NCI-H526 treated with DMSO at 0.1 percent for 48 hours (cell line): ENCODE measurements at regions not wholly inside any gene's neighbourhood (a gene's known extent, or its start where the extent isn't known, plus 50 kb on each side); places are given as distances from the start of the nearest gene placed in this dataset.
"Not testable (repeated sequence)": the region's sequence is repeated elsewhere in the genome, so short reads cannot be mapped to it uniquely, and the experiment has no call there.

Experiments
- DNase-seq: peaks from one replicate; lab custom pipeline; 2025; lab: John Stamatoyannopoulos, UW

DNA sequence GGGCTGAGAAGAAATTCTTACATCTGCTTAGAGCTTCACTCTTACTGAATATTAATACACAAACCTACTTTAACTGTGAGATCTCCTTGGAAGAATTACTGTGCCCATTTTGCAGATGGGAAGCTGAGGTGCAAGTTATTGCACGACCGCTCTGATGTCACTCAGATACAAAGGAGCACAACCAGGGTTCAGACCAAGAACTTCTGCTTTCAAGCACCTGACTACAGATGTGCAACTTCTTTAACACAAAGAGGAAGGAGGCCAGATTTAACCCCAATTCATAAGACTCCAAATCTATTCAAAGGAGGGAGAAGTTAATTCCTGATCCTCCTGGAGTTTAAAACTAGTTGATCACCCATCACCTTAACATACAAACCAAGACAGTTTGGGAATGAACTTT, 232.6 kb downstream of the VRK1 start:
- no peak for DNase-seq

GRCh38 chr14:97031530-97031929, 234.3 kb downstream of the VRK1 start:
- DNase-seq: no peak

GRCh38 chr14:97033556-97034081, 236.4 kb downstream of the VRK1 start:
- DNase-seq: no peak

- DNase-seq: no peak
Observed at GRCh38 chr14:97036086-97036852, 239.1 kb downstream of the VRK1 start.

DNA sequence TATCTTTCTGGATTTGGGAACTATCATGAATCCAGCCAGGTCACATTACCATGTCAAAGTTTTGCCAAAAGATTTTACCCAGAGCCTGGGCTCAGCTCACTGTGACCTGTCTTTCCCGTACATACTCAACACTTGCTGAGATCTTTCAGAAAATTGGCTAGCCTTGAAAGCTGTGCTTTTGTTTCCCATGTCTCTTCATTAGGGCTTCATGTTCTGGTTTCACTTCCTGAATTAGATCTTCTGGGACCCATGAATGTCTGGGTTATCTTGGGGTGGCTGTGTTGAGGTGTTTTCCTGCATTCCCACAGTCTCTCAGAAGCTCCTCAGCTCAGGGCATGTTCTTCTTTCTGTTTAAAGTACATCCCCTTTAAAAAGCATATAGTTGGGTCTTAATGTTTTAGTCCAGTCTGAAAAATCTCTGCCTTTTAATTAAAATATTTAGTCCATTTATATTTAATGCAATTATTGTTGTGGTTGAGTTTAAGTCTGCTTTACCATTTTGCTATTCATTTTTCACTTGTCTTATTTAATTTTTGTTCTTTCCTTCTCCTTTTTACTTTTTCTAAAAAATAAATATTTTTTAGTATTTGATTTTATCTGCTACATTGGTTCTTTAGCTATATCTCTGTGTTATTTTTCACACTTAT, 242.7 kb downstream of the VRK1 start:
- DNase-seq: no peak

- no peak for DNase-seq
Observed at GRCh38 chr14:97046967-97047366, 249.8 kb downstream of the VRK1 start.

DNA sequence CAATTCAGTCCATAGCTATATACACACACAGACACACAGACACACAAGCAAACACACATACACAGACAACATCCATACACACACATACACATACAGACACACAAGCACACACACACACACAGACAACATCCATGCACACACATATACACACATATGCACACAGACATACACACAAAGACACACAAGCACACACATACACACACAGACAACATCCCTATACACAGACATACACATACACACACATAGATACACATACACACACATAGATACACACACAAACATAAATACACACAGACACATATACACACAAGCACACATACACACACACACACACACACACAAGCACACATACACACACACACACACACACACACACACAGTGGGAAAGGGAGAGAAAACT, 254.8 kb downstream of the VRK1 start:
- DNase-seq: no peak

DNA sequence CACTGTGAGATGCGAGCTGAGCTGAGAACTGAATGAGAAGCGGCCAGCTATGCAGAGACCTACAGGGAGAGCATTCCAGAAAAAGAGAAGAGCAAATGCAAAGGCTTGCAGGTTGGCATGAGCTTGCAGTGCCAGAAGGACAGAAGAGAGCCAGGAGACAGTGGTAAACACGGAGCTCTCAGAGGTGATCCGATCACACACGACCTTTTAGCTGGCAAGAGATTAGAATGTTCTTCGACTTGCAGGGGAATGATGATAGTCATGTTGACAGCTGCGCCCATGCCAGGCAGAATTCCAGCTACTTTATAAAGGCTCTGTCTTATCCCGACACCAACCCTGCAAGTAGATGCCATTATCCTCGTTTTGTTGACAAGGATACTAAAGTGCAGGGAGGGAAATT, 256.8 kb downstream of the VRK1 start:
- DNase-seq: no peak

- DNase-seq: no peak
Observed at GRCh38 chr14:97055355-97055754, 258.2 kb downstream of the VRK1 start.

DNA sequence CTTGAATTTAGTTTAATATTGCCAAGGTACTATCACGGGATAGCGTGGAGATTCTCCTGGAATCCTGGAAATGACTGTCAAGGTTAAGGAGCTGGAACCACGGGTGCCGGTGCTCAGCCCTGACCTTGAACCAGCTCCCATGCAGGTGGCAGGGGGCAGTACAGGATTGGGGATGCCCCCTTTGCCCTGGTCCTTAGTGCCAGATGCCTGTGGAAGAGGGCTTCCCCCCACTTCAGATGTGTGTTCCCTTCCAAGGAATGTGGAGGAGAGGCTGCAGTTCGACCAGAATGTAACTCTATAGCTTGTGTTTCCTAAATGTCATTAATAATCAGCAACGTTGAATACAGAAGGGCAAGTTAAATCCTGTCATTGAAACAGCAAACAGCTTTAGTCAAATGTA, 258.9 kb downstream of the VRK1 start:
- DNase-seq: peak; percentile 90

- DNase-seq: no peak
Observed at GRCh38 chr14:97057238-97058073, 260.3 kb downstream of the VRK1 start.

GRCh38 chr14:97058074-97058467, 260.9 kb downstream of the VRK1 start:
- DNase-seq: no peak

DNA sequence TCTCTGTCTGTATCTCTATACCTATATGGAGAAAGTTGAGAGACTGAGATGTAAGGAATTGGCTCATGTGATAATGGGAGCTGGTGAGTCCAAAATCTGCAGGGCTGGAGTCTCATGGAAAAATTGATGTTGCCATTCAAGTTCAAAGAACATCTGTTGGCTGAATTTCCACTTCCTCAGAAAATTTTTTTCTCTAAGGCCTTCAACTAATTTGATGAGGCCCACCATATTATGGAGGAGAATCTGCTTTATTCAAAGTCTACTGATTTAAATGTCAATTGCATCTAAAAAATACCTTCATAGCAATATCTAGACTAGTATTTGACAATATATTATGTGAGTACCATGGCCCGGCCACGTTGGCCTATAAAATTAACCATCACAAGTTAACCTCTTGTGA, 261.4 kb downstream of the VRK1 start:
- DNase-seq: no peak

GRCh38 chr14:97061198-97061597, 264.0 kb downstream of the VRK1 start:
- no peak for DNase-seq

GRCh38 chr14:97061714-97062113, 264.5 kb downstream of the VRK1 start:
- no peak for DNase-seq

- no peak for DNase-seq
Observed at GRCh38 chr14:97065305-97066067, 268.3 kb downstream of the VRK1 start.

DNA sequence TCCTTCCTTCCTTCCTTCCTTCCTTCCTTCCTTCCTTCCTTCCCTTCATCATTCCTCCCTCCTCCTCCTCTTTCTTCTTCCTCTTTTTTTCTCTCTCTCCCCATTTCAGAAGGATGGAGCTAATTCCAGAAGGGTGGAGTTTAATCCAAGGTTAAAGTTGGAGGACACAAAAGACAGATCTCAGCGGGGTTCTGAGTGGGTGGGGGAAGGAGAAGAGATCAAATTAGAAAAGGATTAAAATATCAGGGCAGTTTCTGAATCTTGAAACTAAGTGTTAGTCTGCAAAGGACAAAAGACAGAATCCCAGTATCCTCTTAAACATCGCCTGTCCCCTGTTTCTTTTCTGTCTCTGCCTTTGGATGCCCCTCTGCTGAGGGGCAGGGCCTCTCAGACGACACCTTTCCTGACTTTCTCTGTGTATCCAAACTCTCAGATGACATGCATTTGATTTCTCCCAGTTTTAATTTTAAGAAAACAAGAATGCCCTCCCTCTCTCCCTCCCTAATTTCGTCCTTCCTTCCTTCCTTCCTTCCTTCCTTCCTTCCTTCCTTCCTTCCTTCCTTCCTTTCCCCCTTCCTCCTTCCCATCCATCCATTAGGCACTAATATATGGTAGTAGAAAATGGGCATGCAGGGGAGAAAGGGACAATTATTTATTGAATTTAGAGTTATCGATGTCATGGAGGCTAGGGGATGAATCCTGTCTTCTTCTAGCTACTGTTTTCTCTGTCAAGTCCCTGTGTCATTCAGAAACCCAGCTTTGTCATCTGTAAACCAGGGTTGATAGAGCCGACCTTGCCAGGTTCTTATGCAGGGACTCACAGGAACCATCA, 269.1 kb downstream of the VRK1 start:
- DNase-seq: no peak

GRCh38 chr14:97068293-97068692, 271.1 kb downstream of the VRK1 start:
- not testable (repeated sequence) for DNase-seq

GRCh38 chr14:97070259-97070658, 273.1 kb downstream of the VRK1 start:
- no peak for DNase-seq

DNA sequence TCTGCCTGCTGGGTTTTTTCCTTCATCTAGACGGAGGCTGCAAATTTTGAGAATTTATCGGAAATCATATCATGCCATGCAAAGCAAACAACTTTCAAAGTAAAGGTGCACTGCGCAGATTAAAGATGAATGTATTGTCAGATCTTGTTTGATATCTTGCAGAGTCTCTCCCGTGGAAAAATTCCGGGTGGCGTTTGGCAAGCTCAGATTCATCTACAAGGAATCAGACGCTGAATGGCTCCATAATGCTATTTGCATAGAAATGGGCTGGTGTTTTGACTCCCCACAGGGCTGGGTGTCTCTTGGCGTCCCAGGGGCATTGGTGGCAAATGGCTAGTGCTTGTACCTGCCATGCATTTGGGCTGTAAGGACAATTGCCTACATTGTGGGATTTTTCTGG, 274.0 kb downstream of the VRK1 start:
- no peak for DNase-seq

GRCh38 chr14:97073622-97074021, 276.4 kb downstream of the VRK1 start:
- DNase-seq: no peak
